ENCODE measurements at regions not wholly inside any gene's neighbourhood (a gene's known extent, or its start where the extent isn't known, plus 50 kb on each side); places are given as distances from the start of the nearest gene placed in this dataset.

- no peak for TF ChIP-seq POLR2AphosphoS5 (IDR thresholded peaks at IDR 0.05)
- TF ChIP-seq CTCF (IDR thresholded peaks at IDR 0.05) = no peak
- no peak for TF ChIP-seq POLR2A (IDR thresholded peaks at IDR 0.05)
Observed at GRCh38 chr2:8332646-8333045, 349.2 kb upstream of the ID2 start.
